ENCODE measurements at regions not wholly inside any gene's neighbourhood (a gene's known extent, or its start where the extent isn't known, plus 50 kb on each side); places are given as distances from the start of the nearest gene placed in this dataset.
"Not testable (repeated sequence)": the region's sequence is repeated elsewhere in the genome, so short reads cannot be mapped to it uniquely, and the experiment has no call there.

GRCh38 chr6:156432543-156432942, 344.6 kb upstream of the ARID1B start:
- no peak overlapping the region for H3K4me3 ChIP-seq (ENCODE audit: low read depth, low read length)
- no peaks in the 10 kb centered on the region for H3K4me1 ChIP-seq (ENCODE audit: control insufficient read depth, insufficient read depth, low read length, unreplicated experiment)
- H3K79me2 ChIP-seq (ENCODE audit: control insufficient read depth, insufficient read depth, low read length, unreplicated experiment): no peaks in the 10 kb centered on the region
- H3K36me3 ChIP-seq (ENCODE audit: insufficient read depth, low read length): no peaks in the 10 kb centered on the region
- no peak overlapping the region for H2AFZ ChIP-seq (ENCODE audit: low read length, unreplicated experiment)
- H3K27ac ChIP-seq (ENCODE audit: low read depth, low read length): no peak overlapping the region
- no peaks in the 10 kb centered on the region for H3K27me3 ChIP-seq (ENCODE audit: insufficient read depth, low read length)

- H3K27me3 ChIP-seq (ENCODE audit: insufficient read depth, low read length): no peaks in the 10 kb centered on the region
- no peaks in the 10 kb centered on the region for H3K79me2 ChIP-seq (ENCODE audit: control insufficient read depth, insufficient read depth, low read length, unreplicated experiment)
- H3K27ac ChIP-seq (ENCODE audit: low read depth, low read length): no peak overlapping the region
- no peaks in the 10 kb centered on the region for H3K4me1 ChIP-seq (ENCODE audit: control insufficient read depth, insufficient read depth, low read length, unreplicated experiment)
- no peaks in the 10 kb centered on the region for H3K36me3 ChIP-seq (ENCODE audit: insufficient read depth, low read length)
- no peak overlapping the region for H2AFZ ChIP-seq (ENCODE audit: low read length, unreplicated experiment)
- H3K4me3 ChIP-seq (ENCODE audit: low read depth, low read length): no peak overlapping the region
Measured at GRCh38 chr6:156430386-156430785, 346.8 kb upstream of the ARID1B start.

- H2AFZ ChIP-seq (ENCODE audit: low read length, unreplicated experiment): no peak overlapping the region
- H3K4me1 ChIP-seq (ENCODE audit: control insufficient read depth, insufficient read depth, low read length, unreplicated experiment): no peaks in the 10 kb centered on the region
- H3K4me3 ChIP-seq (ENCODE audit: low read depth, low read length): no peak overlapping the region
- H3K79me2 ChIP-seq (ENCODE audit: control insufficient read depth, insufficient read depth, low read length, unreplicated experiment): no peaks in the 10 kb centered on the region
- H3K27ac ChIP-seq (ENCODE audit: low read depth, low read length): no peak overlapping the region
- H3K36me3 ChIP-seq (ENCODE audit: insufficient read depth, low read length): no peaks in the 10 kb centered on the region
- H3K27me3 ChIP-seq (ENCODE audit: insufficient read depth, low read length): no peaks in the 10 kb centered on the region
Measured at GRCh38 chr6:156427345-156427744, 349.8 kb upstream of the ARID1B start.

GRCh38 chr6:156425359-156426020, 351.7 kb upstream of the ARID1B start:
- no peak overlapping the region for H2AFZ ChIP-seq (ENCODE audit: low read length, unreplicated experiment)
- H3K4me1 ChIP-seq (ENCODE audit: control insufficient read depth, insufficient read depth, low read length, unreplicated experiment): no peaks in the 10 kb centered on the region
- H3K27me3 ChIP-seq (ENCODE audit: insufficient read depth, low read length): no peaks in the 10 kb centered on the region
- H3K4me3 ChIP-seq (ENCODE audit: low read depth, low read length): no peak overlapping the region
- H3K79me2 ChIP-seq (ENCODE audit: control insufficient read depth, insufficient read depth, low read length, unreplicated experiment): no peaks in the 10 kb centered on the region
- H3K27ac ChIP-seq (ENCODE audit: low read depth, low read length): no peak overlapping the region
- no peaks in the 10 kb centered on the region for H3K36me3 ChIP-seq (ENCODE audit: insufficient read depth, low read length)

GRCh38 chr6:156423829-156424228, 353.3 kb upstream of the ARID1B start:
- H3K36me3 ChIP-seq (ENCODE audit: insufficient read depth, low read length): no peaks in the 10 kb centered on the region
- H3K27me3 ChIP-seq (ENCODE audit: insufficient read depth, low read length): no peaks in the 10 kb centered on the region
- H2AFZ ChIP-seq (ENCODE audit: low read length, unreplicated experiment): no peak overlapping the region
- H3K27ac ChIP-seq (ENCODE audit: low read depth, low read length): no peak overlapping the region
- H3K79me2 ChIP-seq (ENCODE audit: control insufficient read depth, insufficient read depth, low read length, unreplicated experiment): no peaks in the 10 kb centered on the region
- no peaks in the 10 kb centered on the region for H3K4me1 ChIP-seq (ENCODE audit: control insufficient read depth, insufficient read depth, low read length, unreplicated experiment)
- H3K4me3 ChIP-seq (ENCODE audit: low read depth, low read length): no peak overlapping the region

GRCh38 chr6:156423075-156423474, 354.1 kb upstream of the ARID1B start:
- Histone ChIP-seq H3K79me2 (ENCODE audit: control insufficient read depth, insufficient read depth, low read length, unreplicated experiment) (no peaks in the 10 kb centered on the region), H3K27ac (ENCODE audit: low read depth, low read length) (no peak overlapping the region), H3K4me1 (ENCODE audit: control insufficient read depth, insufficient read depth, low read length, unreplicated experiment) (no peaks in the 10 kb centered on the region), H3K36me3 (ENCODE audit: insufficient read depth, low read length) (no peaks in the 10 kb centered on the region), H3K27me3 (ENCODE audit: insufficient read depth, low read length) (no peaks in the 10 kb centered on the region), H2AFZ (ENCODE audit: low read length, unreplicated experiment) (no peak overlapping the region), H3K4me3 (ENCODE audit: low read depth, low read length) (no peak overlapping the region)

- Histone ChIP-seq H3K79me2 (ENCODE audit: control insufficient read depth, insufficient read depth, low read length, unreplicated experiment) (no peaks in the 10 kb centered on the region), H3K4me3 (ENCODE audit: low read depth, low read length) (no peak overlapping the region), H3K4me1 (ENCODE audit: control insufficient read depth, insufficient read depth, low read length, unreplicated experiment) (no peaks in the 10 kb centered on the region), H3K27me3 (ENCODE audit: insufficient read depth, low read length) (no peaks in the 10 kb centered on the region), H2AFZ (ENCODE audit: low read length, unreplicated experiment) (no peak overlapping the region), H3K36me3 (ENCODE audit: insufficient read depth, low read length) (no peaks in the 10 kb centered on the region), H3K27ac (ENCODE audit: low read depth, low read length) (no peak overlapping the region)
Measured at GRCh38 chr6:156421933-156422332, 355.2 kb upstream of the ARID1B start.

- not testable (repeated sequence) for H3K4me3 ChIP-seq (ENCODE audit: low read depth, low read length); H3K27me3 ChIP-seq (ENCODE audit: insufficient read depth, low read length); H3K36me3 ChIP-seq (ENCODE audit: insufficient read depth, low read length); H2AFZ ChIP-seq (ENCODE audit: low read length, unreplicated experiment); H3K4me1 ChIP-seq (ENCODE audit: control insufficient read depth, insufficient read depth, low read length, unreplicated experiment); H3K27ac ChIP-seq (ENCODE audit: low read depth, low read length); H3K79me2 ChIP-seq (ENCODE audit: control insufficient read depth, insufficient read depth, low read length, unreplicated experiment)
Measured at GRCh38 chr6:156421301-156421700, 355.9 kb upstream of the ARID1B start.

- Histone ChIP-seq H3K27ac (ENCODE audit: low read depth, low read length) (no peak overlapping the region), H3K36me3 (ENCODE audit: insufficient read depth, low read length) (no peaks in the 10 kb centered on the region)
Measured at GRCh38 chr6:156420172-156420993, 356.8 kb upstream of the ARID1B start.

GRCh38 chr6:156419594-156419993, 357.6 kb upstream of the ARID1B start:
- H3K27me3 ChIP-seq (ENCODE audit: insufficient read depth, low read length): no peaks in the 10 kb centered on the region
- no peak overlapping the region for H2AFZ ChIP-seq (ENCODE audit: low read length, unreplicated experiment)
- H3K4me3 ChIP-seq (ENCODE audit: low read depth, low read length): no peak overlapping the region
- no peaks in the 10 kb centered on the region for H3K79me2 ChIP-seq (ENCODE audit: control insufficient read depth, insufficient read depth, low read length, unreplicated experiment)
- no peak overlapping the region for H3K27ac ChIP-seq (ENCODE audit: low read depth, low read length)
- H3K4me1 ChIP-seq (ENCODE audit: control insufficient read depth, insufficient read depth, low read length, unreplicated experiment): no peaks in the 10 kb centered on the region
- no peaks in the 10 kb centered on the region for H3K36me3 ChIP-seq (ENCODE audit: insufficient read depth, low read length)

More at GRCh38 chr6:156420172-156420993, 356.8 kb upstream of the ARID1B start:
- Histone ChIP-seq H3K4me3 (ENCODE audit: low read depth, low read length) (no peak overlapping the region), H3K27me3 (ENCODE audit: insufficient read depth, low read length) (no peaks in the 10 kb centered on the region), H2AFZ (ENCODE audit: low read length, unreplicated experiment) (no peak overlapping the region), H3K79me2 (ENCODE audit: control insufficient read depth, insufficient read depth, low read length, unreplicated experiment) (no peaks in the 10 kb centered on the region), H3K4me1 (ENCODE audit: control insufficient read depth, insufficient read depth, low read length, unreplicated experiment) (no peaks in the 10 kb centered on the region)

- H2AFZ ChIP-seq (ENCODE audit: low read length, unreplicated experiment): no peak overlapping the region
- no peaks in the 10 kb centered on the region for H3K4me1 ChIP-seq (ENCODE audit: control insufficient read depth, insufficient read depth, low read length, unreplicated experiment)
- H3K27ac ChIP-seq (ENCODE audit: low read depth, low read length): no peak overlapping the region
- no peaks in the 10 kb centered on the region for H3K79me2 ChIP-seq (ENCODE audit: control insufficient read depth, insufficient read depth, low read length, unreplicated experiment)
- no peak overlapping the region for H3K4me3 ChIP-seq (ENCODE audit: low read depth, low read length)
- H3K27me3 ChIP-seq (ENCODE audit: insufficient read depth, low read length): no peaks in the 10 kb centered on the region
- H3K36me3 ChIP-seq (ENCODE audit: insufficient read depth, low read length): no peaks in the 10 kb centered on the region
Measured at GRCh38 chr6:156418253-156418652, 358.9 kb upstream of the ARID1B start.
